ENCODE measurements at regions not wholly inside any gene's neighbourhood (a gene's known extent, or its start where the extent isn't known, plus 50 kb on each side); places are given as distances from the start of the nearest gene placed in this dataset.

DNA sequence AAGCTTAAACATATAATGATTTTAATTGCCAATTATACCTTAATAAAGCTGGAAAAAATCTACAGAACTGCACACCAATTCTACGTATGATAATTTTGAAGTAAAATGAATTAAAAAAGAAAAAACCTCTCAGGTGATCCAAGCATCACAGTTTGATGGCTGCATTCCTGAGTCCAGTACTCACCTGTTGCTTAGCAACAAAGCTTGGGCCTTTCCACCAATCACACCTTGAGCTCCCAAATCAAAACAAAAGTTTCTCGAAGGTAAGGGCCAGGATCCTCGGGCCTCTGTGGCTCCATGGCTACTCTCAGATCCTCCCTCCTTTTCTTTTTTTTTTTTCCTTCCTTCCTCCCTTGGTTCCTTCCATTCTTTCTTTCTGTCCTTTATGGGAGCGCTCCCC lies 137.2 kb upstream of the PCBD1 start:
- no peak for DNase-seq

DNA sequence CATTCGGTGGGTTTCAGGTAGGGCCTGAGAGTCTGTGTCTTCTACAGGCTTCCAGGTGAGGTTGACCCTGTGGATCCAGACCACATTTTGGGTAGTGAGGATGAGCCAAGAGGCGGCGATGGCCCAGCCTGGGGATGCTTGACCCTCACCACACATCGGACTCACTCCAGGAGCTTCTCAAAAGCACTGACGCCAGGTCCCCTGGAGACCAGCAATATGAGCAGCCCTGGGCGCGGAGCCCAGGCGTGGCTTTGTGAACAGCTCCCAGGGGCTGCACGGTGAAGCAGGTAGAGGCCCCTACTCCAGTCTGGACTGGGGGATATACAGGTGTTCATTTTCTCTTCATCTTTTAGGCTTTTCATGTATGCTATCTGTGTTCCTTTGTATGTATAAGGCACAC lies 139.7 kb upstream of the PCBD1 start:
- DNase-seq = no peak

DNA sequence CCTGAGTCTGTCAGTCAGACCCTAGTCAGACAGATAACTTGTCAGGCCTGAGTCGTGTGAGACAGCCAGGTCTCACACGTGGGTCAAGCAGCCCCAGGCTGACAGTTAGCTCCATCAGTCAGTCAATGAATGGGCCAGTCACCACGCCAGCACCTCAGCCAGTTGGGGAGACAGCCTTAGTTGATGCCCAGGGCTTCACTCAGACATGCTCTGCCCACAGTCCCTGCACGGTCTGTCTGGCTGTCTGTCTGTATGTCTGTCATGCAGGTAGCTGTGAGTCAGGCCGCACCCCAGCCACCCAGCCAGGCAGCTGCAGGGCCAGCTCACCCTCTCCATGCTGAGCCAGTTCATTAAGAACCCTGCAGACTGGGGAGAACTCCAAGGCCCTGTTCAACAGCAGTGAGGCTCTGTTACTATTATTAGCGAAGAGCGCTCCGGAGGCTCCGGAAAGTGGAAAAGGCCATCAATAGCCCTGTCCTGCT lies 141.1 kb upstream of the PCBD1 start:
- DNase-seq = no peak

DNA sequence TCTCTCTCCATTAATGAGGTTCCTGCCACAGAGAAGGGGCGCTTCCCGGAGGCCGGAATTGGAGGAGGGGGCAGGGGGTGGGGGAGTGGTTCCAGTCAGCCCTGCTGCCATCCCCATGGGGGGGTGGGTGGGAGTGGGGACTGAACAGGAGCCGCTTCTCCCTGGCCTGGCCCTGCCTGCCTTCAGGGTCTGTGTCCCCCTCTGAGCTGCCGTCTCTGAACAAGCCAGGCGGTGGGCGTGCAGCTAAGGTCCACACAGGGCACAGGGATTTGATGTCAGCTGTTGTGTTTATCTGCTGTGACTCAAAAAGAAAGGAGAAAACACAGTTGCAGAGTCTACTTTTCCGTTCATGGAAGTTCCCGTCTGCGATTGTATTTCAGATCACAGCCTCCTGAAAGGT lies 141.5 kb upstream of the PCBD1 start:
- no peak for DNase-seq

DNA sequence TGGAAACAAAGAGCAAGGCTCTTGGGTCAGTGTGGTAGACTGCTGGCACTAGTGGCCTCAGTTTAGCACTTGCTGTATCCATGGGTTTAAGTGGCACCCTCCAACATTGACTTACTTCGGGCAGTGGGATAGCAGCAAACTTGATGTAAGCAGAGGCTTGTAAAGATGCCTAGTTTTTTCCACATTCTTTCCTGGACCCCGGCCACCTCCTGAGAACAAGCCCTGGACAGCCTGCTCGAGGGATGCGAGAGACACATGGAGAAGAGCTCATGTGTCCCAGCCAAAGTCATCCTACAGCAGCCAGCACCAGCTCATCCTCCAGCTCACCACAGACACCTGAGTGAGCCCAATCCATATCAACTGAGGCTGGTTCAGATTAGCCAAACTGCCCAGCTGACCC lies 142.7 kb upstream of the PCBD1 start:
- DNase-seq = peak; percentile 62

DNA sequence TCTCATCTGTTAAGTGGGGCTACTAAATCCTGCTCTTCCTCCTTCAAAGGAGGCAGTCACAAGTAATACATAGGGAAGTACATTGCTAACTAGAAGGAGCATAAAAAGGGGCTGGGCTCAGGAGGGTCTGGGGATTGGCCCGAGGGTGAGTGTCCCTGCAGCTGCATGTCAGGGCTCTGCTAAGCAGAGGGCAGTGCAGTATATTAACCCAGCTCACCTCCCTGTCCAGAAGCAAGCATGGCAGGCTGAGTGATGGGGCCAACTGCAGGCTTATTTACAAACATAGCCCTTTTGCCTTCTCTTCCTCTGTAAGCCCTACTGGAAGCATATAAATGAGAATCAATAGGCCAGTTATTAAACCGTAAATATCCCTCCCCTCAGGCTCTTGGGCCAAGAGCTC lies 143.2 kb upstream of the PCBD1 start:
- peak; percentile 43 for DNase-seq

DNA sequence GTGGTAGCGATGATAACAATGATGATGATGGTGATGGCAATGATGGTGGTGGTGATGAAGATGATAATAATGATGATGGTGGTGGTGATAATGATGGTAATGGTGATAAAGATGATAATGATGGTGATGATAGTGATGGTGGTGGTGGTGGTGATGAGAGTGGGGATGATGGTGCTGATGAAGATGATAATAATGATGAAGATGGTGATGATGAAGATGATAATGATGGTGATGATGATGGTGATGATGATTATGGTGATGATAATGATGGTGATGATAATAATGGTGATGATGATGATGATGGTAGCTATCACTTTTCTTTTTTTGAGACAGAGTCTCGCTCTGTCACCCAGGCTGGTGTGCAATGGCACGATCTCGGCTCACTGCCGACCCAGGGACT lies 144.5 kb upstream of the PCBD1 start:
- no peak for DNase-seq

DNA sequence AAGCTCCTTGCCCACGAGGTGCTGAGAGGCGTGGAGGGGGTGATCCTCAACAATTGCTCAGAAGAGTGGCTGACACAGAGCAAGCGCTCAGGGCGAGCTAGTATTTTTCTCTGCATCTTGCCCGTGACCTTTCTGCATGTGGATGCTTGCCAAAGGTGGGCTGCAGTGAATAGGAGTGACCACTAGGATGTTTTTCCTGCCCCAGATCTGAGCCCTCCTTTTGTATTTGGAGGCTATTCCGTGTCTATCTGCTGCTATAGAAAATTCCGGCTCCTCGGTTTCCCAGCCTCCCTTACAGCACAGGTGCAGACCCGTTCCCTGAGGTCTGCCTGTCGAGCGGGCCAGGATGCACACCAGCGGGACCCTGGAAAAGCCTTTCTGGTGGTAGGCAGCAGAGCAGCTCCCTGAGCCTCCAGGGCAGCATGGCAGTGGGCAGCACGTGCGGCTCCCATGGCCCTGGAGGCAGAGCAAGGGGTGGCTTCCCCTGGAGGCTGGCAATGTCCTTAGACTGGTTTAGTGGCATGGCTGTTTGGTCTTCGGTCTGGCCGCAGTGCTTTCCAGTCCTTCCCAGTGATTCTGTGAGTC lies 145.1 kb upstream of the PCBD1 start:
- no peak for DNase-seq

DNA sequence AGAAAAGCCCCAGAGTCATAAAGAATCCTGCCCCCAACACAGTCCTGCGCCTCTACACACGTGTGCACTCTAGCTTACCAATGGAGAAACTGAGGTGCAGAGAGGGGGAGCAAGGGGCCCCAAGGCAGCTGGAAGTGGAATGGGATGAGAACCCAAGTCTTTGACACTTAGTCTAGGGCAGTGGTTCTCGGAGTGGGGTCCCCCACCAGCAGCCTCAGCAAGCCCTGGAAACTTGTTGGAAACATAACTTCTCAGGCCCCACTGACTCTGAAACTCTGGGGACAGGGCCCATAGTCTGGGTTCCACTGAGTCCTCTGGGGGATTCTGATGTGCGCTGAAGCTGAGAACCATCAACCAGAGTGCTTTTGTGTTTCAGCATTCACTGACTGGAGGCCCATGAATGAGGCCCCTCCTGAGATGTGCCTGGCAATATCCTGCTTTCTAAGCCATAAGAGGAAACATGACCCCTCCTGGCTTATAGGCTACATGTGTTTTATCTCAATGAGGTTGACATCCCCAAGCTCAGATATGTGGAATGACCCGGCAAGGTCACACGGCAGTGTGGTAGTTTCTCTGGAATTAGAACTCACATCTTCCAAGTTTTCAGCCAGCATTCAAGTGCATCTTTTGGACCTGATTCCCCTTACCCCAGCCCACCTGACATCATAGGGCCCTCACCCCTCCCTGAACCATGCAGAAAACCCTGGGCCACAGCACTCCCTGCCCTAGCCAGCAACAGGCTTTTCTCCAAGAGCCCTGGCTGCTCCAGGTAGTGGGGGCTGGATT lies 147.3 kb upstream of the PCBD1 start:
- no peak for DNase-seq

DNA sequence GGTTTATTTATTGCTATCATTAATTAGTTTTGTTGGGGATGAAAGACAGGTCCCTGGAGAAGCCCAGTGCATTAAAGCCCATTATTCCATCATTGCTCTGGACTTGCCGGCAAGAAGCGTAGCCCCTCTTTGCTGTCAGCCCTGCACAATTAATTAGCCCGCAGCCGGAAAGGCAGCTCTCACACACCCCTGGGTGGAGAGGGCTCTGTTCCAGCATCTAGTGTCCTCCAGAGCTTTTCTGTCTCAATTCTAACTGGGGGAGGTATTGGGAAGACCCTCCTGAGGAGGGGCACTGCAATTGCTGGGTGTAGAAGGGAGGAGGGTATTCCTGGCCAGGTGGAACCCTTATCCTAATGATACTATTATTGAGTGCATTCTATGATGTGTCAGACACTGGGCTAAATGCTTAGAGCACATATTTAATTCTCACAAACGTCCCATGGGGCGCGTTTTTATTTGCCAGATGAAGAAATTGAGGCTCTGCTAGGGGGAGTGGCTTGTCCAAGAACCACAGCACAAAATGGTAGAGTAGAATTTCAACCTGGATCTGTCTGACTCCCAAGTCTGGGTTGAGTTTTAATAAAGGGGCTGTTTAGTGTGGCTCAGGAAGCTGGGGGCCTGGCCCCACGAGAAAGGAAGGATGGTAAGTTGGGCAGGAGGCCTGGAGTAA lies 148.1 kb upstream of the PCBD1 start:
- no peak for DNase-seq

DNA sequence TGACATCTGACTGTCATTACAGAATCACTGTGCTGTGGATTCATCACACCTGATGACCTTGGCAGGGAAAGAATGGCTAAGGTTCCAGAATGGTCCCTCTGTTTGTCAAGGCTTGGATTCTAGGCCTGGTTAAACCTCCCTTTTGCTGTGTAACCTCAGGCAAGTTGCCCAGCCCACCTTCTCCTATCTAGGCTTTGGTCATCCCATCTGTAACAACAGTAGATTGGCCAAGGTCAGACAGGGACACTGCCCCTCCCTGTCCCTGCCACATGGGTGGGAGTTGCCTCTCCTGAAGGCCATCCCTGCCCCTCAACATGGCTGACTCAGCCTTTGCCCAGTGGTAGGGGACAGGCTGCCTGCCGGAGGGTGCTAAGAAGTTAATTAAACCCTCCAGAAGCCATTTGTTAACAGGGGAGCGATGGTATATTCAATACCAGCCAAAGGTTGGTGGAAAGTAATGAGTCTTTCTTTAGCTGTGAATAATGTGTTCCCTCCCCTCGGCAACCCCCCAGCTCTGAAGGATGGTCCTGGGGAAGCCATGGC lies 149.8 kb upstream of the PCBD1 start:
- DNase-seq = no peak

DNA sequence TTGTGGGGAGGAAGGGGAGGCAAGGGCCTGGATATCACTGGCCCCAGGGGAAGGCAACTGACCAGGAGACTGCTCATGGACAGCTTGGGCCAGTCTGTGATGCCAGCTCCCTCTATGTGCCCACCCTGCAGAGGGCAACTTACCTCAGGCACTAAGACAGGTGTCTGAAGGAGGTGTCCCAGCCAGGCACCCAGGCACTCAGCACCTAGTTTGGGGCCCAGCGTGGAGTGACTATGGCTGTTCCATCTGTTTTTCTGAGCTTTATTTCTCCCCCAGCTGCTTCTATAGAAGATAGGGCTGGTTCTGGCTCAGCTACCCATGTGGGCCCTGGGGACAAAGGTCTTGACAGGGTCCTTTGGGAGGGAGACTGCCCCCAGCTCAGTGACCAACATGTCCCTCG lies 150.6 kb upstream of the PCBD1 start:
- DNase-seq = no peak

DNA sequence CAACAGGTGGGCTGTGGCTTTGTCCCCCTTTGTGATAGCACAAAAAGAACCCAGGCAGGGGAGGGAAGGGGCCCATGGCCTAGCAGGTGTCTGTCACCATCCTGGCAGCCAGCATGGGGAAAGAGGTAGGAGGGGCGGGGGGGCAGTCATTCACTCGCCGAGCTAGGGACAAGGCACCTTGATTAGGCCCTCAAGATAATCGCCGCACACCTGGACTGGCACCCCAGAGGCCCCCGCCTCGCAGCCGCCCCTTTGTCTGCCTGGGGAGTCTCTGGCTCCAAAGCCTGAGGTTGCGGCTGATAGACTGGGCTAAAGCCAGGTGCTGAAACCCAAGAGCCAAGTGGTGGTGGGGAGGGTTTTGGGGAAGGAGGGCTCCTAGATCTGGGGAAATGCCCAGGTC lies 151.2 kb upstream of the PCBD1 start:
- DNase-seq = no peak

DNA sequence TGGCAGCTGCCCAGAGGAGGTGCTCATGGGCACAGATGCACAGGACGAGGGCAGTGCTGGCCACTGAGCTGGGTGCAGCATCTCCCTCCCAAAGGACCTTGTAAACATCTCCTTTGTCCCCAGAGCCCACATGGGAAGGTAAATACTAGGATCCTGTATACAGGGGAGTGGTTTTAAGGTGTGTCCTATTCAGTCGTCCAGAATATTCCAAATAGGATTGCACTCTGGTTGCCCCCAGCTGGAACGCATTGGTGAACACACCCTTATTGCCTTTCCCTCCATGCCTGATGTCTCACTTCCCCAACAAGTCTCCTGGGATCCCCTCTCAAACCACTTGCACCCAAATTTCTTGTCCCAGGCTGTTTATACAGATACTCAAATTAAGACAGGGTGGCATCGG lies 152.0 kb upstream of the PCBD1 start:
- no peak for DNase-seq

DNA sequence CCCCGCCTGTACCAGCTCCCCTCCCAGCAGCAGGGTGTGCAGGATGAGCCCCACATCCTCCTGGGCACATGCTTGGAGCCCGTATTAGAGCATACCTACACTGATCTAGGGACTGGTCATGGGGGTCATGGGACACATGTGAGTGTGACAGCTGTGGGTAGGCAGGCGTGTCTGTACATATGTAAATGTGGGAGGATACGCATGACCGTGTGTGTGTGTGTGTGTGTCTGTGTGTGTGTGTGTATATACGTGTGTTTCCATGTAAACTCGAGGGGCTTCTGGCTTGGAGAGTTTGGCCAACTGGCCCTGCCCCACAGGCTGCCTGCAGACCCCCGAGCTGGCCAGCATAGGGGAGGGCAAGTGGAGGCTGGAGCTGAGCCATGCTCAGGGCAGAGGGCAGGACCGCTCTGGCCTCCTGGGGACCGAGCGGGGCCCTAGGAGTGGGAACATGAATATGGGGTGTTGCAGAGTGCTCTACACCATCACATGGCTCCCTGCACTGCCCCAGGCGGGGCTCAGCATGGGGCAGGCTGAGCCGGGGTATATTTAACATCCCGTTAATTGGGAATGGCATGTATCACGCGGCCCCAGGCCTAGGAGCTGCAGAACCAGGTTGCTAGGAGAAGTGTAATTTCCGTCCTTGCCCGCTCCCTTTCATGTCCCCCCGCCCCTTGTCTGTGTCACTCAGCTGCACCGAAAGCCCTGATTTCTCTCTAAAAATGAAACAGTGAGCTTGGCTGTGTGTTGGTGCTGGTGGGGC lies 152.7 kb upstream of the PCBD1 start:
- DNase-seq = no peak

DNA sequence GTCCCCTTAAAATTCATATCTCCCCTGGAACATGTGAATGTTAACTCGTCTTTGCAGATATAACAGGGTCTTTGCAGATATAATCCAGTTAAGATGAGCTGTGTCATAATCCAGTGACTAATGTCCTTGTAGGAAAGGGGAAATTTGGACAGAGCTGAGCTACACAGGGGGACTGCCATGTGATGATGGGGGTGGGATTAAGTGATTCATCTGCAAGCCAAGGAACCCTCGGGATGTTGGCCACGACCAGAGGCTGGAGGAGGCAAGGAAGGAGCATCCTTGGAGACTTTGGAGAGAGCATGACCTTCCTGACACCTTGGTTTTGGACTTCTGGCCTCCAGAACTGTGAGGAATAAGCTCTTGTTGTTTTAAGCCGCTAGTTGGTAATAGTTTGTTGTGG lies 153.9 kb upstream of the PCBD1 start:
- DNase-seq = no peak

DNA sequence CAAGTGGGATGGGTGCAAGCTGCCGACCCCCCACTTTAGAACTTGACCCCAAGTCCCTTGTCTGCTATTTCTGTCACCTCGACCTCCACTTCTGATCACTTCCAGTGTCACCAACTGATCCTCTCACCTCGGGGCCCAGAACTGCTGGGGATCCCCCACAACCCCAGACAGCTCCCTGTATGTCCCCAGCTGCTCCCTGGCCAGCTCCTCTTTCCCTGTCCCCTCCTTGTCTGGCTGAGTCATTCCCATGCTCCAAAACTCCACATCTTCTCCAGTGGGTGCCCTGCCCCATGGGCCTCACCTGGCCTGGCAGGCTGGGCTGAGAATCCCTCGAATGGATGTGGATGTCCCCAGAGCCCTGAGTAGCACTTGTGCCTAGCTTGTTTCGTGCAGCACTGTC lies 154.3 kb upstream of the PCBD1 start:
- DNase-seq = no peak

DNA sequence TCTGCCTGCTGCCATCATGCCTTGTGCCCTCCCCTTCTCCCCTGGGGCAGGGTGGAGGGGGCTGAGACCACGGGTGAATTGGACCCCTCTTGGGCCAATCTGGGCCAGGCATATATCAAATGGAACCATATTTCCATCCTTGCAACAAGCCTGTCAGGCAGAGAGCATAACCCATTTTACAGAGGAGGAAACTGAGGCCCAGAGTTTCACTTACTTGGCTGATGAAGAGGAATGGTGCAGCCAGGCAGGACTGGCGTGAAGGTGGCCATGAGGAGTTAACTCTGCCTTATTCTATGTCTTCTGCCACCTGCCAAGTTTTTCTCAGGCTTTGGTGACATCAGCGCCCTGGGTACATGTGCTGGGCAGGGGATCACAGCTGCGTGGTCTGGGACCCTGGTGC lies 155.5 kb upstream of the PCBD1 start:
- no peak for DNase-seq

DNA sequence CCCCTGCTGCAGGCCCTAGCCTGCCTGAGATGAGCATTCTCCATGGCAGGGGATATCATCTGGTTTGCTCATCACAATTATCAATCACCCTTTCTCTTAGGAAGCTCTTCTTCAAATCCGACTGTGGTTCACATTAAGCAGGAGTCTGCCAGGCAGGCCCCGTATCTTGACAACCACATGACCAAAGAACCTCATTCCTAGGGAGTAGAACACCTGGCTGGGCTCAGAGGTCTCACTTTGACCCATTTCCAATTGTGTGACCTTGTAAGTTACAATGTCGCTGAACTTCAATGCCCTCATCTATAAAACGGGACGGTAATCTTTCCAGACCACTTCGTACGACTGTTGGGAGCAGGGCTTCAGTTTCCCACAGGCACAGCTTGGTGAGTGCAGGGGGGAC lies 156.4 kb upstream of the PCBD1 start:
- DNase-seq = no peak

DNA sequence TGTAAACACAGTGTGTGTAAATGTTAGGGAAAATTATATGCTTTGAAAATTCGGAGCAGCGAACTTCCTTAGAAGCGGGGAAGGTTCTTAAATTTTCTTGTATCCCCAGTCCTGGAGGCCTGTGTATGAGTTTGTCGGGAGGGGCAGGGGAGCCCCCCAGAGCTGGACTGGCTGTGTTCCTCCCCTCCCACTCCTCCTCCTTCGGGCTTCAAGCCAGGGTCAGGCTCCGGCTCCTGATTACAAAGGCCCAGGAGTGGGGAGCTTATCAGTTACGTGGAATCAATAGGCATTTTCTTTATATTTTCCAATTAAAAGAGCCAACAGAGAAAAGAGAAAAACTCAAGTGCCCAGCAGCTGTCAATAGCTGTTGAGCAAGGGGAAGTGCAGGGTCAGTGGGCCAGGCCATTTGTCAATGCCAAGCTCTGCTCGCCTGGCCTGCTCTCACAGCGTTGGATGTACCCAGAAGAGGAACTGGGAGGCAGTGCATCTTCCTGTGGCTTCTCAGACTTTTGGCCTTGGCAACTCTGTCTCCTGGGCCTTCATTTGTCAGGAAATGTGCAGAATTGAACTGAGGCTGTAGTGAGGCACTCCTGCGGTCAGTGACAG lies 156.9 kb upstream of the PCBD1 start:
- peak; percentile 43 for DNase-seq

DNA sequence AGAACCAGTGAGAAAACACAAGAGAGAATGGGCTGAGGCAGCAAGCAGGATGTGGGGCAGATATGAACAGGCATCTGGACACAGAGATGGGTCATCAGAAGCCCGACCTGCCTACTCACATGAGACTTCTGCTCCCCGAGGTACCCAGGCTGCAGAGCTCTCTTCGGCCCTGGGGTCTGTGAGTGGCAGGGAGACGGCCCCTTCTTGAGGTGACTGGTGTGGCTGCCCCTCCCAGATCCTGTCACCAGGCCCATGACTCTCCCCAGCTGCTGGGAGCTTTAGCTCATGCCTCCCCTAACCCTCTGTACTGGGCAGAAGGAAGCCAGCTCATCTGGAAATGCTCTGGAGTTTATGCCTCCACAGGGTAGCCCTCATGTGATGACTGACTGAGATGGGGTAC lies 157.6 kb upstream of the PCBD1 start:
- no peak for DNase-seq

DNA sequence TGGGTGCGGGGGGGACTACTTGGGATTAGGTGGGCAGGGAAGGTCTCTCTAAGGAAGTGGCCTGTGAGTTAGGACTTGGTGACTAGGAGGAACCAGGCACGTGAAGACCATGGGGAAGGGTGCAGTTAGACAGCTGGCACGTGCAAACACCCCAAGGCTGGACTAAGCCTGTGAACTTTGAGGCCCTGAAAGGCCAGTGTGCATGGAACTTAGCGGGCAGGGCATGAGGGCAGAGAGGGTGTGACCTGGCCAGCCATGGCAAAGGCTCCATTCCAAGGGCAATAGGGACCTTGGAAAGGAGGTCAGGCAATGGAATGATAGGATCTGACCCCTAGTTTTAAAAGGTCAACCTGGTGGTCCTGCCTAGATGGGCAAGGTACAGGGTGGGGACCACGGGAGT lies 158.4 kb upstream of the PCBD1 start:
- no peak for DNase-seq
